Uterus (tissue), 2 donors: ENCODE measurements at regions not wholly inside any gene's neighbourhood (a gene's known extent, or its start where the extent isn't known, plus 50 kb on each side); places are given as distances from the start of the nearest gene placed in this dataset.

Experiments
- CTCF ChIP-seq, 4 experiments: fragments of 200-600 bp in 2 of 4; fragments of 450-650 bp in 2 of 4; sonication (generic) in 2 of 4; IDR thresholded peaks; one replicate each; pipeline ENCODE4 v1.5.1; 2016 to 2019; ENCODE audit warnings: antibody characterized with exemption in 4 of 4, mild to moderate bottlenecking in 2 of 4, moderate library complexity in 1 of 4
- POLR2A ChIP-seq, 2 donors: fragments of 450-650 bp; IDR thresholded peaks; one replicate each; pipeline ENCODE4 v1.6.1; 2016; ENCODE audit warnings: antibody characterized with exemption in 2 of 2, mild to moderate bottlenecking in 1 of 2, moderate library complexity in 1 of 2

DNA sequence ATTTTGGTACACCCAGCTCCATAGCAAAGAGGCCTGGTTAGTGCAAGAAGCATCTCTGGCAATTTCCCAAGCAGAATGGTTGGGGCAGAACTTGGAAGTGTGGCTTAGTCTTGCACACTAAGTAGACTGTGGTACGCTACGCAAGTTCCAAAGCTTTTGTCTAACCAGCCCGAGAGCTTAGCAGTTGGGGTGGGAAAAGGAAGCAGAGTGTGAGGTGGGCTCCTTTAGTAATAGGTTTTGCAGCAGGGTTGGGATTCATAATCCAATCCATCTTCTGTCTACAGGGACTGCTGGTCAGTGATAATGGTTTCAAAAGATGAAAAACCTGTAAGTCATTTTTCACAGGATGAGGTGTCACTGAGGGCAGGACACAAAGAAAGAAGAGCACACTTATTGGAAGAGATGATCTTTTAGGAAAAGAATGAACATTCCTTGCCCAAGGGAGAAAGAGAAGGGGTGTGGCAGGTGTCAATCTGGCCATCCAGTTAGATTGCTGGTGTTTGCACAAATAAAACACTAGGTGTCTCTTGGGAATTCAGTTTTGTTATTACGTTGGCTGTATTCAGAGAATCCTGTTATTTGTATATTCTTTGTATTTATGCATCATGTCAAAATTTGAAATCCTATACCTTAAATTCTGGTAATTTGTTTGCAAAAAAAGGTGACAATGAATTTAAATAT lies 244.3 kb downstream of the GPAT3 start:
- TF ChIP-seq CTCF (IDR thresholded peaks at IDR 0.05): no peak
- TF ChIP-seq POLR2A (IDR thresholded peaks at IDR 0.05): no peak
